ENCODE measurements at regions not wholly inside any gene's neighbourhood (a gene's known extent, or its start where the extent isn't known, plus 50 kb on each side); places are given as distances from the start of the nearest gene placed in this dataset.

- Mint-ChIP-seq H3K9me3 (peaks cover 0 to 14% of the 10 kb centered on the region in 2 donors), H3K4me3 (no peak overlapping the region), H3K27ac (peak overlapping the region; percentile 8 to 37), H3K27me3 (peaks cover 13% of the 10 kb centered on the region), H3K4me1 (peaks cover 6% of the 10 kb centered on the region)
- DNase-seq = no peak
- ATAC-seq = no peak
Measured at GRCh38 chr9:88678431-88678830, 143.5 kb downstream of the NXNL2 start.

DNA sequence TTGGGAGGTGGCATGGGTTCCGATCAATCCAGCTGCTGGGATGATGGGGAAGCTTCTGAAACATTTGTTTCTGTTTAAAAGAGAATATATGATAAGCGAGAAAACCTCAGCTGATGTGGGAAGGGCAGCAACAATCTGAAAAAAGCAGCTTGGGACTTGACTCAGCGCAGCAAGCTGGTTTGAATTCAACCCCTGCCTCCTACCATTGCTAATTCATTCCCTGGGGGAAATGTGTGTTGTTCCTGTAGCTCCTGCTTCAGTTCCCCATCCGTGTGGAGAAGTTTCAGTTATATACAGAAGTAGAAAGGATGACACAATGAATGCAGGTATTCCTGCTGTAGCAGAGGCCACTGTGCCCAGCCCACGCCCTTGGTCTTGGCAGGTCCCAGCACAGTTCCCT lies 145.1 kb downstream of the NXNL2 start:
- Mint-ChIP-seq H3K4me1 (peaks cover 6% of the 10 kb centered on the region), H3K4me3 (no peak overlapping the region), H3K27me3 (peaks cover 13% of the 10 kb centered on the region), H3K27ac (no peak overlapping the region), H3K9me3 (peaks cover 0 to 14% of the 10 kb centered on the region in 2 donors)
- DNase-seq = no peak
- ATAC-seq = no peak

GRCh38 chr9:88680505-88681160 lies 145.7 kb downstream of the NXNL2 start:
- Mint-ChIP-seq H3K27me3 (peaks cover 13% of the 10 kb centered on the region), H3K27ac (peak overlapping the region in 1 of 2 donors; percentile 55)

DNA sequence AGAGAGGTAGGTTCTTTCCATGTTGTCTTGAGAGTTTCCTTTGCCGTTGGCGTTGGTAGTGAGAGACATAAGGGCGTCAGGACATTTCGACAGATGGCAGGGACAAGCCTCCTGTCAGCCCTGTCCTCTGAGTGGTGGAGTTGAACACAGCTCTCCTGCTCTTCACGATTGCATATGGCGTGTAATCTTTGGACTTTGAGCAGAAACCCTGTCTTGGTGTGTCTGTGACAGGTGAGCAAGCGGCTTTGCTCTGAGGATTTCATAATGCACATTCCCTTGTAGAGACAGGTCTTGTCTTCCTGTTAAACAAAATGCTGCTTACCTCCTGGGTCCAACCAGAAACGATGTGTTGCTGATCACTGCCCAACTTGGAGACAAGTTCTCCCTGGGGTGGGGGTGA lies 146.5 kb downstream of the NXNL2 start:
- DNase-seq (no peak), ATAC-seq (no peak)
- H3K9me3 Mint-ChIP-seq = peaks cover 0 to 14% of the 10 kb centered on the region in 2 donors
- peaks cover 6% of the 10 kb centered on the region for H3K4me1 Mint-ChIP-seq
- H3K27me3 Mint-ChIP-seq = peaks cover 13% of the 10 kb centered on the region
- H3K27ac Mint-ChIP-seq = no peak overlapping the region
- no peak overlapping the region for H3K4me3 Mint-ChIP-seq

More at GRCh38 chr9:88680505-88681160, 145.7 kb downstream of the NXNL2 start:
- H3K9me3 Mint-ChIP-seq = peaks cover 0 to 14% of the 10 kb centered on the region in 2 donors
- H3K4me3 Mint-ChIP-seq = no peak overlapping the region
- DNase-seq (no peak), ATAC-seq (no peak)
- H3K4me1 Mint-ChIP-seq = peaks cover 6% of the 10 kb centered on the region

DNA sequence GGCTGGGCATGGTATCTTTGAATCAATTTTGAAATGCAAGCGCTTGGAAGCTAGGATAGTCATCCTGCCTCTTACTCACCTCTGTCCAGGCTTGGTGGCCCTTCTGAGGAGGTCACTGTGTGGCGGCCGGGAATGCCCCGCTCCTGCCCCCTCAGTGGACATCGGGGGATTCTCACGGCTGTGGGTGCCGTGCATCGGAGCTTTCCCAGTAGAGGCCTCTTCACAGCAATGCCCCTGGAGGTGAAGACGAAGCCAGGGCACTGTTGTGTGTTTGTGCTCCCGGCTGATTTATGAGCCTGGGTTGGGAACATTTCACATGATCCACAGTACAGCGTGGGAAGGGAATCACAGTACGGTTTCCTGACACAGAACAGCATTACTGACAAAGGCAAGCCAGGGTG lies 147.5 kb downstream of the NXNL2 start:
- Mint-ChIP-seq H3K4me1 (peaks cover 6% of the 10 kb centered on the region), H3K4me3 (no peak overlapping the region), H3K27me3 (peaks cover 5% of the 10 kb centered on the region), H3K27ac (no peak overlapping the region), H3K9me3 (peaks cover 0 to 5% of the 10 kb centered on the region in 2 donors)
- DNase-seq (no peak), ATAC-seq (no peak)

DNA sequence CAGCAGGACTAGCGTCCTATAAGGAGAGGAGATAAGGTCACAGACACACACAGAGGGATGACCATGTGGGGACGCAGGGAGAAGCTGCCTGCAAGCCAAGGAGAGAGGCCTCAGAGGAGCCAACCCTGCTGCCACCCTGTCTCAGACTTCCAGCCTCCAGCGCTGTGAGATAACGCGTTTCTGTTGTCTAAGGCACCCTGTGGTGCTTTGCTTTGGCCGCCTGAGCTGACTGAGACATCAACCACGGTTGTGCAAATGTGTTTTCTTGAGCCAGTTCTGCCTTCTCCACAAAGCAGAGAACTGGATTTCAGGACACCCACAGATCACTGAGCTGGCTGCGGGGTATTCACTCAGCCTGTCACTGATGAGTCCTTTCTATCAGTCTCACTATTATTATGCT lies 149.1 kb downstream of the NXNL2 start:
- Mint-ChIP-seq H3K4me3 (no peak overlapping the region), H3K4me1 (peaks cover 6% of the 10 kb centered on the region), H3K9me3 (no peaks in the 10 kb centered on the region), H3K27ac (no peak overlapping the region), H3K27me3 (no peaks in the 10 kb centered on the region)
- DNase-seq (no peak), ATAC-seq (no peak)

DNA sequence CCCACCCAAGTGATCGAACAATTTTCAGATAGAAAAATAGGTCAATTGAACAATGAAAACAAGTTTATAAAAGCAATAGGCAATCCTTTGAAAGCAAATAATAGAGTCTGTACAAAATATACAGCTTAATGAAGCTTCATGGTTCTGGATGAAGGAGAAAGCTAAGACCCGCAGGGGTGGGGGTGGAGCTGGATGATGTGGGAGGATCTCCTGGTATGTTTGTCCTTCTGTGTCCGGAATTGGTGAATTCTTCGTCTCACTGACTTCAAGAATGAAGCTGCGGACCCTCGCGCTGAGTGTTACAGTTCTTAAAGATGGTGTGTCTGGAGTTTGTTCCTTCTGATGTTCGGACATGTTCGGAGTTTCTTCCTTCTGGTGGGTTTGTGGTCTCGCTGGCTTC lies 149.9 kb downstream of the NXNL2 start:
- Mint-ChIP-seq H3K9me3 (no peaks in the 10 kb centered on the region), H3K4me3 (no peak overlapping the region), H3K27ac (no peak overlapping the region), H3K27me3 (no peaks in the 10 kb centered on the region), H3K4me1 (peaks cover 6% of the 10 kb centered on the region)
- no peak for ATAC-seq
- DNase-seq = no peak

GRCh38 chr9:88685966-88686365 lies 151.0 kb downstream of the NXNL2 start:
- no peaks in the 10 kb centered on the region for H3K9me3 Mint-ChIP-seq
- H3K4me3 Mint-ChIP-seq = no peak overlapping the region
- no peaks in the 10 kb centered on the region for H3K27me3 Mint-ChIP-seq
- no peak for ATAC-seq
- no peaks in the 10 kb centered on the region for H3K4me1 Mint-ChIP-seq
- no peak overlapping the region for H3K27ac Mint-ChIP-seq
- no peak for DNase-seq

- no peaks in the 10 kb centered on the region for H3K27me3 Mint-ChIP-seq
- H3K4me3 Mint-ChIP-seq = no peak overlapping the region
- no peaks in the 10 kb centered on the region for H3K9me3 Mint-ChIP-seq
- DNase-seq (no peak), ATAC-seq (no peak)
- no peak overlapping the region for H3K27ac Mint-ChIP-seq
- no peaks in the 10 kb centered on the region for H3K4me1 Mint-ChIP-seq
Measured at GRCh38 chr9:88689509-88690298, 154.7 kb downstream of the NXNL2 start.

GRCh38 chr9:88690628-88691027 lies 155.7 kb downstream of the NXNL2 start:
- no peak for DNase-seq
- H3K9me3 Mint-ChIP-seq = no peaks in the 10 kb centered on the region
- ATAC-seq = no peak
- no peak overlapping the region for H3K27ac Mint-ChIP-seq
- H3K4me1 Mint-ChIP-seq = no peaks in the 10 kb centered on the region
- no peak overlapping the region for H3K4me3 Mint-ChIP-seq
- H3K27me3 Mint-ChIP-seq = no peaks in the 10 kb centered on the region

DNA sequence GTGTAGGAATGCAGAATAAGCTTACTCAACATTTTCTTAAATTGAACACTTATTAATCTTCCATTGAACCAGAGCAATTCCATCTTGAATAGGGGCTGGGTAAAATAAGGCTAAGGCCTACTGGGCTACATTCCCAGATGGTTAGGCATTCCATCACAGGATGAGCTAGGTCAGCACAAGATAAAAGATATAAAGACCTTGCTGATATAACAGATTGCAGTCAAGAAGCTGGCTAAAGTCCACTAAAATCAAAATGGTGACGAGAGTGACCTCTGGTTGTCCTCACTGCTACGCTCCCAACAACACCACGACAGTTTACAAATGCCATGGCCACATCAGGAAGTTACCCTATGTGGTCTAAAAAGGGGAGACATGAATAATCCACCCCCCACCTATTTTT lies 156.1 kb downstream of the NXNL2 start:
- Mint-ChIP-seq H3K4me3 (no peak overlapping the region), H3K4me1 (no peaks in the 10 kb centered on the region), H3K9me3 (no peaks in the 10 kb centered on the region), H3K27me3 (no peaks in the 10 kb centered on the region), H3K27ac (no peak overlapping the region)
- no peak for DNase-seq
- ATAC-seq = no peak

GRCh38 chr9:88691811-88692210 lies 156.8 kb downstream of the NXNL2 start:
- Mint-ChIP-seq H3K4me3 (no peak overlapping the region), H3K4me1 (no peaks in the 10 kb centered on the region), H3K27ac (no peak overlapping the region), H3K9me3 (no peaks in the 10 kb centered on the region), H3K27me3 (no peaks in the 10 kb centered on the region)
- no peak for DNase-seq
- no peak for ATAC-seq

DNA sequence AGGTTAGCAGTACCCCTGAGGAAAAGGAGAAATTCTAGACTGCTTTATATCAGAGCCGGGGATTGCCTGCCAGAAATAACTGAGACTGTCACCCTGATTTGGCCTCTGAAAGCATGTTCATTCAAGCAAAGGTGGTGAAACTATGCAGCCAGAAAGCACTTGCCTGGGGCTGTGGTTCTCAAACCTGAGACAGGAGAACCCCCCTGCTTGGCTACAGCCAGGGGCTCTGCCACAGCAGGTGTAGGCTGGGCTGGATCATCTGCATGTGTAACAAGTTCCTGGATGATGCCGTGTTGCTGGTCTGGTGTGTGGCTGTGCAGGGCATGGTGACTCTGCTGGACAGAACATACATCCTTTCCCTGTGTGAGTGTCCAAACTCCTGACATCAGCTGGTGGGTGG lies 157.8 kb downstream of the NXNL2 start:
- Mint-ChIP-seq H3K27me3 (peaks cover 6% of the 10 kb centered on the region), H3K9me3 (no peaks in the 10 kb centered on the region), H3K4me3 (no peak overlapping the region), H3K27ac (no peak overlapping the region), H3K4me1 (no peaks in the 10 kb centered on the region)
- DNase-seq (no peak), ATAC-seq (no peak)

DNA sequence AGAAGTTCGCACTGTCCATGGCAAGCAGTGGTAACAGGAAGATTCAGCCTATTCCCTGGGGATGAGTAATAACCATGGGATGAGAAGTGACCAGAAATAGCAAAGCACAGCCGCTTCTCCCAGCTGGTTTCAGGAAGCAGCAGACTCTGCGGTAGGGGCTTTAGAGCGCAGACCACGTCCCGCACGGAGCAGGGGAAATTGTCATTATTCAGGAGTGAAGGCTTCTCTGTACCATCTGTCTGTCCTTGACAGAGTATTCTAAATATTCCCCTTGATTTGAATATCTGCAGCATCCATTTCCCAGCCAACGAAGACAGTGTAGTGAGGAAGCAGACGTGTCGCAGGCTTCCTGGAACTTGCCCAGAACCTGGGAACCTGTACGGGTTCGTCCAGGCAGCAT lies 159.6 kb downstream of the NXNL2 start:
- ATAC-seq (no peak), DNase-seq (no peak)
- H3K27ac Mint-ChIP-seq = no peak overlapping the region
- H3K4me3 Mint-ChIP-seq = no peak overlapping the region
- H3K9me3 Mint-ChIP-seq = no peaks in the 10 kb centered on the region
- H3K27me3 Mint-ChIP-seq = peaks cover 19% of the 10 kb centered on the region
- no peaks in the 10 kb centered on the region for H3K4me1 Mint-ChIP-seq

GRCh38 chr9:88696501-88696900 lies 161.5 kb downstream of the NXNL2 start:
- peaks cover 19% of the 10 kb centered on the region for H3K27me3 Mint-ChIP-seq
- H3K4me1 Mint-ChIP-seq = no peaks in the 10 kb centered on the region
- DNase-seq (no peak), ATAC-seq (no peak)
- no peak overlapping the region for H3K4me3 Mint-ChIP-seq
- H3K9me3 Mint-ChIP-seq = no peaks in the 10 kb centered on the region
- H3K27ac Mint-ChIP-seq = no peak overlapping the region

- Mint-ChIP-seq H3K4me3 (no peak overlapping the region), H3K9me3 (no peaks in the 10 kb centered on the region), H3K4me1 (no peaks in the 10 kb centered on the region), H3K27me3 (peaks cover 30% of the 10 kb centered on the region), H3K27ac (no peak overlapping the region)
- ATAC-seq (no peak), DNase-seq (no peak)
Measured at GRCh38 chr9:88697764-88698432, 162.9 kb downstream of the NXNL2 start.

Data from stimulated activated naive CD8-positive, alpha-beta T cell treated with anti-CD3 and anti-CD28 coated beads, Interleukin-15, amount 100 ng/mL, for 72 hours (primary cell).